A673 (cell line): ENCODE measurements at regions not wholly inside any gene's neighbourhood (a gene's known extent, or its start where the extent isn't known, plus 50 kb on each side); places are given as distances from the start of the nearest gene placed in this dataset.

Experiments used
- EZH2 ChIP-seq: fragments of 200-600 bp; sonication (generic); IDR thresholded peaks from 2 replicates; pipeline ENCODE4 v1.6.1; 2017; ENCODE audit warnings: borderline replicate concordance, low read depth, mild to moderate bottlenecking, mixed read lengths, antibody characterized with exemption, low read length; ENCODE audit not compliant: poor library complexity, severe bottlenecking
- TF ChIP-seq, protein P1 (sequence below): fragments of 300-800, 200-600 bp; sonication (generic); conservative IDR thresholded peaks from 2 replicates; pipeline ENCODE4 v1.5.1; 2017; ENCODE audit warnings: low read depth, mild to moderate bottlenecking, antibody characterized with exemption, low read length, moderate library complexity, mixed read lengths

- TF ChIP-seq, protein P1, sequence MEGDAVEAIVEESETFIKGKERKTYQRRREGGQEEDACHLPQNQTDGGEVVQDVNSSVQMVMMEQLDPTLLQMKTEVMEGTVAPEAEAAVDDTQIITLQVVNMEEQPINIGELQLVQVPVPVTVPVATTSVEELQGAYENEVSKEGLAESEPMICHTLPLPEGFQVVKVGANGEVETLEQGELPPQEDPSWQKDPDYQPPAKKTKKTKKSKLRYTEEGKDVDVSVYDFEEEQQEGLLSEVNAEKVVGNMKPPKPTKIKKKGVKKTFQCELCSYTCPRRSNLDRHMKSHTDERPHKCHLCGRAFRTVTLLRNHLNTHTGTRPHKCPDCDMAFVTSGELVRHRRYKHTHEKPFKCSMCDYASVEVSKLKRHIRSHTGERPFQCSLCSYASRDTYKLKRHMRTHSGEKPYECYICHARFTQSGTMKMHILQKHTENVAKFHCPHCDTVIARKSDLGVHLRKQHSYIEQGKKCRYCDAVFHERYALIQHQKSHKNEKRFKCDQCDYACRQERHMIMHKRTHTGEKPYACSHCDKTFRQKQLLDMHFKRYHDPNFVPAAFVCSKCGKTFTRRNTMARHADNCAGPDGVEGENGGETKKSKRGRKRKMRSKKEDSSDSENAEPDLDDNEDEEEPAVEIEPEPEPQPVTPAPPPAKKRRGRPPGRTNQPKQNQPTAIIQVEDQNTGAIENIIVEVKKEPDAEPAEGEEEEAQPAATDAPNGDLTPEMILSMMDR, result no peak
- no peak for TF ChIP-seq EZH2
Measured at GRCh38 chr6:151721146-151721545, 86.3 kb upstream of the ESR1 start.
